HL-60 (cell line): ENCODE measurements at regions not wholly inside any gene's neighbourhood (a gene's known extent, or its start where the extent isn't known, plus 50 kb on each side); places are given as distances from the start of the nearest gene placed in this dataset.

ENCODE experiments used
- CTCF ChIP-seq: IDR thresholded peaks from one replicate; pipeline ENCODE4 v1.5.1; 2011; ENCODE audit warnings: low read length, control low read depth, inconsistent platforms; ENCODE audit not compliant: insufficient read depth
- GABPA ChIP-seq: IDR thresholded peaks from 2 replicates; pipeline ENCODE4 v1.6.1; 2012; ENCODE audit warnings: low read depth
- POLR2AphosphoS5 ChIP-seq: IDR thresholded peaks from 2 replicates; pipeline ENCODE4 v1.6.1; 2012; ENCODE audit warnings: low read depth
- SPI1 ChIP-seq: IDR thresholded peaks from 2 replicates; pipeline ENCODE4 v1.6.1; 2012; ENCODE audit warnings: low read depth, mild to moderate bottlenecking, borderline replicate concordance
- TF ChIP-seq, protein P1 (sequence below): IDR thresholded peaks from 2 replicates; pipeline ENCODE4 v1.6.1; 2012; ENCODE audit warnings: low read depth; ENCODE audit not compliant: insufficient replicate concordance

GRCh38 chr6:50337532-50338122 is 287.9 kb upstream of the DEFB112 start:
- TF ChIP-seq CTCF (no peak), POLR2AphosphoS5 (no peak), GABPA (no peak), SPI1 (no peak)
- TF ChIP-seq, protein P1, sequence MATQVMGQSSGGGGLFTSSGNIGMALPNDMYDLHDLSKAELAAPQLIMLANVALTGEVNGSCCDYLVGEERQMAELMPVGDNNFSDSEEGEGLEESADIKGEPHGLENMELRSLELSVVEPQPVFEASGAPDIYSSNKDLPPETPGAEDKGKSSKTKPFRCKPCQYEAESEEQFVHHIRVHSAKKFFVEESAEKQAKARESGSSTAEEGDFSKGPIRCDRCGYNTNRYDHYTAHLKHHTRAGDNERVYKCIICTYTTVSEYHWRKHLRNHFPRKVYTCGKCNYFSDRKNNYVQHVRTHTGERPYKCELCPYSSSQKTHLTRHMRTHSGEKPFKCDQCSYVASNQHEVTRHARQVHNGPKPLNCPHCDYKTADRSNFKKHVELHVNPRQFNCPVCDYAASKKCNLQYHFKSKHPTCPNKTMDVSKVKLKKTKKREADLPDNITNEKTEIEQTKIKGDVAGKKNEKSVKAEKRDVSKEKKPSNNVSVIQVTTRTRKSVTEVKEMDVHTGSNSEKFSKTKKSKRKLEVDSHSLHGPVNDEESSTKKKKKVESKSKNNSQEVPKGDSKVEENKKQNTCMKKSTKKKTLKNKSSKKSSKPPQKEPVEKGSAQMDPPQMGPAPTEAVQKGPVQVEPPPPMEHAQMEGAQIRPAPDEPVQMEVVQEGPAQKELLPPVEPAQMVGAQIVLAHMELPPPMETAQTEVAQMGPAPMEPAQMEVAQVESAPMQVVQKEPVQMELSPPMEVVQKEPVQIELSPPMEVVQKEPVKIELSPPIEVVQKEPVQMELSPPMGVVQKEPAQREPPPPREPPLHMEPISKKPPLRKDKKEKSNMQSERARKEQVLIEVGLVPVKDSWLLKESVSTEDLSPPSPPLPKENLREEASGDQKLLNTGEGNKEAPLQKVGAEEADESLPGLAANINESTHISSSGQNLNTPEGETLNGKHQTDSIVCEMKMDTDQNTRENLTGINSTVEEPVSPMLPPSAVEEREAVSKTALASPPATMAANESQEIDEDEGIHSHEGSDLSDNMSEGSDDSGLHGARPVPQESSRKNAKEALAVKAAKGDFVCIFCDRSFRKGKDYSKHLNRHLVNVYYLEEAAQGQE = no peak
